ENCODE measurements at regions not wholly inside any gene's neighbourhood (a gene's known extent, or its start where the extent isn't known, plus 50 kb on each side); places are given as distances from the start of the nearest gene placed in this dataset.
"Not testable (repeated sequence)": the region's sequence is repeated elsewhere in the genome, so short reads cannot be mapped to it uniquely, and the experiment has no call there.

DNA sequence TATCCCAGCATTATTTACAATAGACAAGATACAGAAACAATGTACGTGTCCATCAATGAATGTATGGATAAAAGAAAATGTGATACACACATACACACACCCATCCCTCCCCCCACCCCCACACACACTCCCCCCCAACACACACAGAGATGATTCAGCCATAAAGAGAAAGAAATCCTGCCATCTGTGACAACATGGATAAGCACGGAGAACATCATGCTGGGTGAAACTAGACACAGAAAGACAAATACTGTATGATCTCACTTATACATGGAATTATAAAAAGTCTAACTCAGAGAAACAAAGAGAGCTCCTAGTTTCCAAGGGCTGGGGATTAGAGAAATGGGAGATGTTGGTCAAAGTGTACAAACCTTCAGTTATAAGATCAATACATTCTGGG lies 104.8 kb upstream of the LY86 start:
- no peak for DNase-seq

DNA sequence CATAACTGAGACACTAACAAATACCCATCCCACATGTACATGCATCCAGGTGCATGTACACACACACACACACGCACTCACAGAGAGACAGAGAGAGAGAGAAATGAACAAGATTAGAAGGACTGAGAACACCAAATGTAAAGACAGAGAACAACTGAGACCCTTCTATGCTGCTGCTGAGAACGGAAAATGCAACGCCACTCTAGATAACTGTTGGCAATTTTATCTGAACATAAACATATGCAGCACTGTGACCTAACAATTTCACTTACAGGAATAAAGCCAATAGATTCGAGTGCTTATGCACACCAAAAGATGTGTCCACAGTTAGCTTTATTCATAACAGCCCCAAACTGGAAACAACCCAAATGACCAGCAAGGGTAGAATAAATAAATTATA lies 103.8 kb upstream of the LY86 start:
- no peak for DNase-seq

DNA sequence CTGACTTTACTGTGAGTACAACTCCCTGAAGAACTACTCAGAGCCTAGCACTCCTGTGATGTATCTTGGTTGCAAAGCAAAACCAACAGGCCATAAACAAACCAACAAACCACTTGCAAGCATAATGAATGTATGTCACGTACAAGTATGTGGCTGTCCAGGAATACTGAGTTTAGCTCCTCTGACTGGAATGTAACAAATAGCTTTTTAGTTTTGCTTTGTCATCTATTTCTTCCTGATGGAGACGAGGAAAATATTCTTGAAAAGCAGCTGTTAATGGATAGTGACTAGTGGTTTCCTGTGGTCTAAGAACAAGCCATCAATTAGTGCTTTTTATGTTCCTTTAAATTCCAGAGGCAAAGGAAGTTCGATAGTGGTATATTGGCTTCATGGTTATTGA lies 101.9 kb upstream of the LY86 start:
- no peak for DNase-seq

DNA sequence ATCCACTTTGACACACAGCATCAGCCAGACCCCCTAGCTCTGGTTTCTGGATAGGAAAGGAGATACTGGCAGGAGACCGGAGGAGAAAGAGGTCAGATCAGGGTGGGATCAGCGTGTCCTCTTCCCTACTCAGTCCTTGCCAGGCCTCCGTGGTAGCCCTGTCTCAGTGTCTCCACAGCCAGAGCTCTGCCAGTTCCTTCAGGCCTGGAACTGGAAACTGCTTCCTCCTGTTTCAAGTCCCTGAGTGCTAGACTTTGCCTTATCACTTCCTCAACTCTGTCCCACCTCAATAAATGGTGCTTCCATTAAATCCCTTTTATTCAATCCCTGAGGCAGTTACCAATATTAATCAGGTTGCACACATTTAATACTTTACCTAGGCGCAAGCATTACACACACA lies 96.8 kb upstream of the LY86 start:
- DNase-seq, result no peak

DNA sequence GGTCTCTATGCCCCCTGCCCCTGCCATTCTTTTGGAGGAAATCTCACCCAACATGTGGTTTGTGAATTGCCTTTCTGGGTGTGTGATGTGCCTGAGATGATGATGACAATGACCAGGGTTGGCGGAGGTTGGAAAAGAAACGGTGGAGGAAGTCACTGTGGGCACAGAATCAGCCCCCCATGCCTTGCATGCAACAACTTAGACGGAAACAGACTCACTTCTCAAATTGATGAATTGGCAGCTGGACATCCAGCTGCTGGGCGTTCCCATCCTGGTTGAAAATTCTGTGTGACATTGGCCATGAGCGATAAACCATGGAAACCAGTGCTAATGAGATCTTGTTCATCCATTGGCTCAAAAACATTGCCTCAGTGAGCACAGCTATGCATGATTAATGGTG lies 95.8 kb upstream of the LY86 start:
- DNase-seq, result no peak

DNA sequence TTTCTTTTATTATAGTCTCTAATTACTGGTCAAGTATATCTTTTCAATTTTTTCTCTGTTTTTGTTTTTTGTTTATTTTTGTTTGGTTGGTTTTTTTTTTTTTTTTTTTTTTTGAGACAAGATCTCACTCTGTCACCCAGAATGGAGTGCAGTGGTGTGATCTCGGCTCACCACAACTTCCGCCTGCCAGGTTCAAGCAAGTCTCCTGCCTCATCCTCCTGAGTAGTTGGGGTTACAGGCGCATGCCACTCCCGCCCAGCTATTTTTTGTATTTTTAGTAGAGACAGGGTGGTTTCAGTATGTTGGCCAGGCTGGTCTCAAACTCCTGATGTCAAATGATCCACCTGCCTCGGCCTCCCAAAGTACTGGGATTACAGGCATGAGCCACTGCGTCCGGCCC lies 94.4 kb upstream of the LY86 start:
- DNase-seq, result not testable (repeated sequence)

DNA sequence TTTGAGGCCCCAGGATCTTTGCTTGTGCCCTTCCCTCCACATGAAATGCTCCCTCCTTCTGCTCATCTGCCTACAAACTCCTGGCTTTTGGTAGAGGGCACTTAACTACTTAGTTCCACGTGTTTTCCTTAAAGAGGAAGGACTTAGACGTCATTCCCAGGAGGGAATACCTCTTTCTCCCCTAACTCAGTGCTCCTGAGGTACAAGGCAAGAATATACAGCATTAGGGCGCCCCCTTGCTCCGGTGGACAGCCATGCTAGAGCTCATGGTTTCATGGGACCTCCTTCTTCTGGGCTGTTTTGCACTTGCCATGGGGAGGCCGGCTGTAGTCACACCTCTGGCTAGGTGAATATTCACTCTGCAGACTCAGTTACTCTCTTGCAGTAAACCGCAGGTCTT lies 93.8 kb upstream of the LY86 start:
- no peak for DNase-seq

DNA sequence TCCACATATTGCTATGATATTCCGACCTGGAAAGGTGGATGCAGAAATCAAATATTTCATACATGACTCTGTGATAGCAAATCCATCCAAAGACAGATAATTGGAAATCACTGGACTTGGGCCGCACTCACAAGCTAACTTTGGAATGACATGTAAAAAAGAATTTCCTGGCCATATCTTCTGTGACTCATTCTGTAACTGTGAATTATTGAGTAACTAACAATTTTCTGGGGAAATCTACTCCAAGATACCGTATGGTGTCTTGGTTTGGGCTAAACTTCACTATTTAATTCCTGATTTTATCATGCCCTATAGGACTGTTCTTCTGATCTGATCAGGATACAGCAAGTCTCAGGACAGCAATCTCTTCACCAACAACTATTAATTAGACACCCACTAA lies 92.7 kb upstream of the LY86 start:
- DNase-seq, result no peak

DNA sequence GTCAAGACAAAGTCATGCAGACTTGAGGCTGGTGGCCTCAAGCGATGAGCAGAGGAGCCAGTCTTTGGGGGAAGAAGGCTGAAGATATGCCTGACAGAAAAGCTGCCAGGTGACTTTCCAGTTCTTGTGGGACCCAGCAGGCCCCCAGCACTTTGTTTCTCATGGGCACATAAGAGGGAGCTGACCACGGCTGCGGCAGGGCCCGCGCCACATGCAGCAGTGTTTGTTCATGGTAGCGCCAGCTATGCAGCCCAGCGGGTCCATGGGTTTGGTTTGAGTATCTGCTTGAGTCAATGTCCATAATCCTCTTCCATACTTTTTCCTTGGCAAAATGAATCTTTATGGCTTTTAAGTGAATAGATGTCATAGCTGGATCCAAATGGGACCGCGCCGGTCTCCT lies 91.0 kb upstream of the LY86 start:
- no peak for DNase-seq

DNA sequence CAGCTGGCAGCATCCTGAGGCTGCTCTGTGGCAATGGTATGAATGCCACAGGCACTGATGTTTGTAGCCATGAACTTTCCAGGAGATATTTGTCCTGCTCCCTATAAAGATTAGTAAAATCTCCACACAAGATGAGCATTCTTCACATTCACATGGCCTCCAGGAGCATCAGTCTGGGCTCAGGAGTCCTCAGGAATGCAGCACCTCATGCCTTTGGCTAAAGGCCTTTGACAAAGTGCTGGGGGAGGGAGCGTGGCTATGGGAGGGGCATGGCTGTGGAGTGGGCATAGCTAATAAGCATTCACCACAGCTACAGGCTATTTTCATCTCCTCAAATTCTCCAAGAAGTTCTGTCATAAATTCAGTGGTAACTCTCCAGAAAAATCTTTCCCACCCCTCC lies 90.5 kb upstream of the LY86 start:
- no peak for DNase-seq

DNA sequence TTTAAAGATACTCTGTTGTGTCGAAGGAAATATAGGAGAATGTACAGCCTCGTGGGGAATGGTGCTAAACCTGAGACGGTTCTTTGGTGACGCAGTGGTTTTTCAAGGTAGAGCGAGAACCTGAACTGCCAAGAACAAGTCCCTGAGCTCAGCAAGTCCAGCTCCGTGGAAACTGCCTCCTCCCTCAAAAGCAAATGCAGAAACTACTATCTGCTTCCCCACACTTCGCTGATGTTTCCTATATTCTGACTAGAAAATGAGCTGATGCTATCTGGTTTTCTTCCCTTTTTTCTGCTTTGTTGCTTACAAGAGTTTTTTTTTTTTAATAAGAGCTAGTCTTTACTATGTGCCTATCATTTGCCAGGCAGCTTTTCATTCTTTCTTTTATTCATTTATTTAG lies 85.3 kb upstream of the LY86 start:
- no peak for DNase-seq

DNA sequence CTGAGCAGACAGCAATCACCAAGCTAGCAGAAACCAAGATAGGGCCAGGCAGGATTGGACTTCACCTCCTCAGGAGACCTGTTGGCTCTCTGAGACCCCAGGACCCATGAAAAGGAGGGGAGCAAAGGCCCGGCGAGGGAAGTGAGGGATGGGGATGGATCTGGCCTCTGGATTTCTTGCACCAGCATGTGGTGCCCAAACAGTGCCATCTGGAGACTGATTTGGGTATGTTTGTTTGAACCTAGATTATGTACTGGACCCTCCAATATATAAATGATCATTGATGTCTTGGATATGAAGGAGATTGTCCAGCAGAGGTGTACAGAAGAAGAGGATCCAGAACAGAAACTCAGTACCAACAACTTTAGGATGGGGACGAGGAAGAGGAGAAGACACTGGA lies 83.4 kb upstream of the LY86 start:
- no peak for DNase-seq

DNA sequence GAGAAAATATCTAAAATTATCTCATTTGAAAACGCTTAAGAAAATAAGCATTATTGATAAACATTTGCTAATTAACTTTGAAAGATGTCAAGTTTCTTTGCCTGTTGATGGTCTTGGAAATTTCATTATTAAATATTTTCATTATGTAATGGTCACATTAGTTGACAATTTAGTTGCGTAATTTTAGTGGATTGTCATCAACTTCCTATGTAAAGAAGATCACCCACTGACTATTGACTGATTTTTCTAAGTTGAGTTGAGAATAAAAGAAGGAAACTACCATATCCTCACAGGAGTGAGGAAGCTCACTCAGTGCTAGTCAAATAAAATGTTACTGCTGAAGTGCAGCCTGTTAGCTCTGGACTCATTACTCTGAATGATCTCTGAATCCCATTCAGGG lies 79.9 kb upstream of the LY86 start:
- DNase-seq, result no peak

DNA sequence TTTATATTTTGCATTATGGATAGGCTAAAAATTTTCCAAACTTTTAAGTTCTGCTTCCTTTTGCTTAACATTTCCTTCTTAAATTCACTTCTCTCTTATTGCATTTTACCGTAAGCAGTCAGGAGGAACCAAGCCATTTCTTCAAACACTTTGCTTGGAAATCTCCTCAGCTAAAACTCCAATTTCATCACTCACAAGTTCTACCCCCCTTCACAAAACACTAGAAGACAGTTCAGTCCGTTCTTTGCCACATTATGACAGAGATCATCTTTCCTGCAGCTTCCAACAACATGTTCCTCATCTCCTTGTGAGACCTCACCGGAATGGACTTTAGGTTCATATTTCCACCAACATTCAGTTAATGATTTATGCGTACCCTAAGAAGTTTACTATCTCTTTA lies 79.2 kb upstream of the LY86 start:
- no peak for DNase-seq

DNA sequence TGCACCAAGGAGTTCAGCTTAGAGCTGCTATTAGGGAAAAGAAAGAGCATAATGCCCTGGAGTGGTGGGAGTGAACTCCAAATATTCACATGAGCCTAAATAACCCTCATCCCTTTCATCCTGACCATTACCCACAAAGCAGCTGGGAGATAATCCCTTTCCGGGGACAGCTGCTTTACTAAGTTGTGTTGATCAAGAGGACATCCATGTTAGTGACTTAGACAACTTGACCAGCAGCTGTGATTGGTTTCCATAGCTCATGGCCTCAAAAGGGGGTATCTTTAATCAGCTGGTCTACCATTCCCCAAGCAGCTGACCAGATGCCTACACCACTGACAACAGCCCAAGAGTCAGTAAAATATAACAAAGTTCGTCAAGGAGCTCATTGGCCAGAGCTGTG lies 75.8 kb upstream of the LY86 start:
- DNase-seq, result no peak

DNA sequence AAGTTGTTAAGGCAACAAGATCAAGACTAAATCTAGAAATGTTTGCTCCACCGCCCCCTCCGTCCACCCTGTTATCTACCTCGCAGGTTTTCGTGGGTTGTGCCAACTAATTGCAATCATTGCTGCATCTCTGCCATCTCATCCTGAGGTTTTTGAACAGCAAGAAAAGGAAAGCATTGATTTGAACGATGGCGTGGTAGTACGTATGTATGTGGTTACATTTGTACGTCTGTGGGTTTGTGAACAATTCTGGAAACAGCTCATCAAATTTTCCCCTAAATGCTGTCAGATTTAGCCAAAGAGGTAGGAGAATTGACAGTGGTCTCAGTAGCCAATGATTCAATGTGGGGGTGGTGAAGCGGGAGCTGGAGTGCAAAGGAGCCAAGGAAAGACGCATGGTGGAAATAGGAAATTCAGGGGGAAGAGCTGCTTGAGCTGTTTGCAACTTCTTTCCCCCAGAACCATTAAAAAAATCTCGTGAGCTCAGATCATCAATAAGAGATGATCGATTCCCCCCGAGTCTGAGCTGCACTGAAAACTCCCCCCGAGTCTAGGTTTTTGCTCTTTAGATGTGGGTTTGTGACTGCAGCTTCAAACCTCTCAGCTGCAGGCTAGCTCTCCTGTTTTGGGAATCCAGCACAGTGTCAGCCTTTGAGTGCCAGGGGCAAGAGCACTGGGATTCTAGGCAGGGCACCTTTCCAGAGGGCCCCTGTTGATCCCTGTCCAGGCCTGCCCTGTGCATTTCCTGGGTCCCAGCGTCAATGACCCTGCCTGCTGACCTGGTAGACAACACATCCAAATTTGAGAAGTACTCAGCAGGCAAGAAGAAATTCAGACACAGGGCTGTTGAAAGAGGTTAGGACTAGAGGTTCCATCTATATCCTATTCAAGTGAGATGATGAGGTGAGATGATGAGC lies 72.6 kb upstream of the LY86 start:
- DNase-seq, result peak; percentile 30

DNA sequence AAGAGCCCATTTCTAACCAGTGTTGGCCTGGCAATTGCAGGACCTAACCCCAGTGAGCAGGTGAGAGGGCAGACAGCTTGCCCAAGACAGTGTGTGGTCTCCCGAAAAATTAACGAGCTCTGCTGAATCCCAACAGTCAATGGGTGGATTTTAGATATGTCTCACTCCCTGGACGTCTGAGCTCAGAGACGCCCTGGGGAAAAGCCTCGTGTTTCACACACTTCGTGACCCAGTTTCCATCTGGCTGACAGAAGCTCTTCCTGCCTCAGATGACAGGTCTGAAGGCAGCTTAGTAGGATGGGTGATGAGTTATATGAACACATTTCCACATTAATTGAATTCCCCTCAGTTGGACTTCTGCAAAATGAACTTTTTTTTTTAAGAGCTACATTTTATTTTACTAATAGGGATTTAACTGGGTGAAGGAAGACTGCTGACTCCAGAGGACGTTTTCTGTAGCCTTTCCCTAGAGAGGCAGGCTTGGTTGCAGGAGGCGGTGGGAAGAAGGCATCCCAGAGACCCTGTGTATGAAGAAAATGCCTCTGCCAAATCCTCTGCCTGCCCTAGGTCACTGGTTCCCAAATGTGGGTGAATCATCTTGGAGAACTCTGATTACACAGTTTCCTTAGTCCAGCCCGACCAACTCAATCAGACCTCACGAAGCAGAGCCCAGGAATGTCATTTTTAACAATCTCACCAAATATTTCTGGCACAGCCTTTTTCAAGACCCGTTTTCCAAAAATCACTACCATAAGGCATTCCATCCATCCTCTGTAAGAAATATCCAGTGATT lies 71.7 kb upstream of the LY86 start:
- no peak for DNase-seq

DNA sequence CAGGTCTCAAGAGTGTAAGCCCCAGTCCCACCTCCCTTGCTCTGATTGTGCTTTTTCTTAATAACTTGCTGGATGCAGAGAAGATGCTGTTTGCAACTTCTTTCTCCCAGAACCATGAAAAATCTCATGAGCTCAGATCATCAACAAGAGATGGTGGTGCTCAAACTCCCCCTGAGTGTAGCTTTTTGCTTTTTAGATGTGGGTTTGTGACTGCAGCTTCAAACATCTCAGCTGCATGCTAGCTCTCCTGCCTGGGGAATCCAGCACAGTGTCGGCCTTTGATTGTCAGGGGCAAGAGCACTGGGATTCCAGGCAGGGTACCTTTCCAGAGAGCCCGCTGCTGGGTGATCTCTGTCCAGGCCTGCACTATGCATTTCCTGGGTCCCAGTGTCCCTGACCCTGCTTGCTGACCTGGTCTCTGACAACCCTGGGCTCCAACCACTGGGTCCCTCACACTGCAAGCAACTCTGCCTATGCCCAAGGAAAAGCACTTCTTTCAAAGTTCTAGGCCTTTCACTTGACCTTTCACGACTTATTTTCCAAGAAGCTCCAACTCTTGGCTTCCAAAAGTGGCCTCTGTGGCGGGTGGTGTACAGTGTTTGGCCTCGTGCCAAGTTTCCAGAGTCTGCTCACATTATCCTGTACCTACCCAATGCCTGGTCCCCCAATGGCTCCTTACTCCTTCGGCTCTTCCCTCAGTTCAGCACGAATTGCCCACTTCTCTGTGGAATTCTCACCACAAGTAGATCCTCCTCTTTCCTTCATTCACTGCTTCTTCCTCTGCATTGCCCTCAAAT lies 69.7 kb upstream of the LY86 start:
- no peak for DNase-seq

DNA sequence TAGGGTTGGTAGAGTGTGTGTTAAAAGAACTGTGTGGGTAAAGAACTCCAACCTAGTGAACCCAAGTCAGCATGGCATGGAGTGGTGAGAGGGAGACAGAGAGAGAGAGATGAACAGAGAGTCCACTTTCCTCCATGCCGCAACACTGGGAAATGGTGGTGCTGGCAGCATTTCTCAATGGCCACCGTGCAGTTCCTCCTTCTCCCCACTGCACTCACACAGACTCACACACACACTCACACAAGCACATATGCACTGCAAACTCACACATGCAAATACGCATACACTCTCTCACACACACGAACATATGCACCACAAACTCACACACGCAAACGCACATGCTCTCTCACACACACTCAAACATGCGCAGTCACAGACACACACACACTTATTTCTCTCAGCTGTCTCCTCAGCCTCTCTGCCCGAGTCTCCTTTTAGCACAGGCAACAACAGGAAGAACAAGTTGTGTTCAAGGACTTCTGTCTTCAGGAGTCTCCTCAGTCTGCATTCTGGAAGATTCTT lies 66.5 kb upstream of the LY86 start:
- DNase-seq, result no peak

DNA sequence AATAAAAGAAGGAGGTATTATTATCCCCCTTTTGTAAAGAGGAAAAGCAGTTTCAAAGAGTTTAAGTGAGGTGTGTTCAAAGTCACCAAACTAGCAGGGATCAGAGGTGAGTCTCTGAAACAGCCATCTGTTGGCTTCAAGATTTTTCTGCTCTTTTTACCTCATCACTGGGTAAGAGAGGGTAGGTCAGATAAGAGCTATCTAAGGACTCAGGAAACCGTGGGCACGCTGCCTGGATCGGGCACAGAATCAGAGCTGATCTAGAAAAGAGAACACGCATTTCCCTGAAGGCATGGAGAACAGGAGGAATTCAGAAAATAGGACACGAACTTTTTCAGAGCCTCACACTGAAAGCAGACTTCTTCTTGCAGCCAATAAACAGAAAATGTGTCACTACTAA lies 65.8 kb upstream of the LY86 start:
- no peak for DNase-seq

DNA sequence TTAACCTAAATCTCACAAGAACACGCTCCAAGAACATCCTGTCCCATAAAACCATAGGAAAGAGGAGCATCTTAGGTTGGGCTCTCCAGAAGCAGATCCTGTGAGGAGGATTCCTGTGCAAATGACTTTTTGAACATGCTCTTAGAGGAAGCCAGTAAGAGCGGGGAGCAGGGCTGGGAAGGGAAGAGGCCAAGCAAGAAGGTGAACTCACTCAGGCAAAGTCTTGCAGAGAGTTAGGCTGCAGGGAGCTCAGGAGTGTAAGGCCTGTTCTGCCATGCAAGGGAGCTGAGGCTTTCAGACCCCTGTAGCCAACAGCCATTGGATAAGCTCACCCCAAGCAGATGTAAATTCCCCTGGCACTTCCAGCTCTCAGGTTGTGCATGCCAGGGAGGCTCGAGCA lies 63.6 kb upstream of the LY86 start:
- no peak for DNase-seq

DNA sequence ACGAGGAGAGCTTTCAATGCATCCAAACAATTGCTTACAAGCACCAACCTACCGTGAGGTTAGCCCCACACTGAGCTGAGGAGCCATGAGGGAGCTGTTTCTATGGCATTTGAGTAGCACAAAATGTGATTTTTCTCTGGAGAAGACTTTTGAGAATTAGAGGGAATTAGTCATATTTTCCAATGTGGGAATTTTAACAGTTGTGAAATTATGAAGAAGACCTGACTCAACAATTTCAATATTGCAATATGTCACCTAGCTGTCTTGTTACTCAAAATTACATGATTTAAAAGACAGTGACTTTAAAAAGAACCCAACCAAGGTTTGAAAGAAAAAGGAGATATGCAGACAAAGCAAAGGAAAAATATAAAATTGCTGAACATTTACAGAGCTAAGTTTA lies 62.6 kb upstream of the LY86 start:
- no peak for DNase-seq

DNA sequence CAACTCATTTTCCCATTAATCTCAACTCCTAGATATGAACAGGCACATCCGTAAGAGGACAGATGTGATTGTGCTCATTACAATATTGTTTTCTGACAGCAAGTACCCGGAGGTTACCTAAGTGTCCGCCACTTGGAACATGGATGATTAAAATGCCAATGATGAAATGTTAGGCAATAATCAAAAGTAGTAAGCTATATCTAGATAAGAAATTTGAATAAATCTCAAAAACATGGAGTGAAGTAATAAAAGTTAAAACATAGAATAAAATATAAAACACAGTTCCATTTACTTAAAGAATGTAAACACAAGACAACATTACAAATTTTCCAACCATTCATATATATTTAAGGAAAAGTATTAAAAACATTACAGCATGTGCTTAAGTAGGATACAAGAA lies 59.2 kb upstream of the LY86 start:
- no peak for DNase-seq

Measured in activated T-cell treated with anti-CD3 and anti-CD28 coated beads for 4 hours (primary cell).